SK-N-SH (cell line): ENCODE measurements at regions not wholly inside any gene's neighbourhood (a gene's known extent, or its start where the extent isn't known, plus 50 kb on each side); places are given as distances from the start of the nearest gene placed in this dataset.

ENCODE experiments used
- CTCF ChIA-PET: fragments of 300-600, 350-600 bp; formaldehyde crosslinking; extraction: SDS; loops from one replicate; lab custom pipeline; 2021; lab: Yijun Ruan, JAX
- POLR2A ChIA-PET: fragments of 350-600 bp; sonication (Branson Sonifier 250); formaldehyde crosslinking; extraction: SDS; loops from one replicate; lab custom pipeline; 2020; ENCODE audit warnings: antibody characterized with exemption, inconsistent platforms; lab: Yijun Ruan, JAX
- DNase-seq: peaks from one replicate; pipeline ENCODE4 v3.0.0; 2012
- H2AFZ ChIP-seq: fragments of 200-600 bp; sonication (generic); 2 replicates; pipeline ENCODE4 v1.8.1; 2016; ENCODE audit warnings: antibody characterized with exemption, mild to moderate bottlenecking, low read depth
- H3F3A ChIP-seq: fragments of 200-600 bp; sonication (generic); replicated peaks from 2 replicates; pipeline ENCODE3; 2016; ENCODE audit warnings: antibody characterized with exemption, mild to moderate bottlenecking; ENCODE audit not compliant: insufficient read depth
- H3K27ac ChIP-seq, 2 experiments: fragments of 200-500 bp in 1 of 2; fragments of 200-600 bp in 1 of 2; sonication (Bioruptor generic) in 1 of 2; sonication (generic), shearing (Covaris generic) in 1 of 2; 2 replicates each; pipeline versions ENCODE4 v1.5.1 to v1.6.1; 2014 to 2016; ENCODE audit warnings: low read depth in 2 of 2, inconsistent platforms in 1 of 2, low read length in 1 of 2, mild to moderate bottlenecking in 1 of 2, mixed read lengths in 1 of 2
- H3K27me3 ChIP-seq: fragments of 200-600 bp; sonication (generic), shearing (Covaris generic); 2 replicates; pipeline ENCODE4 v1.6.1; 2016; ENCODE audit warnings: mixed run types; ENCODE audit not compliant: insufficient read depth
- H3K36me3 ChIP-seq, 2 experiments: fragments of 200-500 bp in 1 of 2; fragments of 200-600 bp in 1 of 2; sonication (Bioruptor generic) in 1 of 2; sonication (generic) in 1 of 2; replicated peaks in 1 of 2; 2 replicates each; pipeline versions ENCODE3 to v1.5.1; 2014 to 2016; ENCODE audit warnings: low read length in 1 of 2, mild to moderate bottlenecking in 1 of 2; ENCODE audit not compliant: insufficient read depth in 2 of 2, control insufficient read depth in 1 of 2
- H3K4me1 ChIP-seq, 2 experiments: fragments of 200-500 bp in 1 of 2; fragments of 200-600 bp in 1 of 2; sonication (Bioruptor generic) in 1 of 2; sonication (generic), shearing (Covaris generic) in 1 of 2; 2 replicates each; pipeline versions ENCODE4 v1.5.1 to v1.6.1; 2014 to 2016; ENCODE audit warnings: low read depth in 1 of 2, low read length in 1 of 2, mixed run types in 1 of 2; ENCODE audit not compliant: insufficient read depth in 2 of 2, control insufficient read depth in 1 of 2
- H3K4me2 ChIP-seq: fragments of 200-600 bp; sonication (generic), shearing (Covaris generic); 2 replicates; pipeline ENCODE4 v1.6.1; 2017; ENCODE audit warnings: mixed run types
- H3K4me3 ChIP-seq, 2 experiments: fragments of 200-500 bp in 1 of 2; fragments of 200-600 bp in 1 of 2; sonication (Bioruptor generic) in 1 of 2; sonication (generic), shearing (Covaris generic) in 1 of 2; 2 replicates each; pipeline versions ENCODE4 v1.5.1 to v1.8.1; 2014 to 2016; ENCODE audit warnings: low read depth in 2 of 2, inconsistent platforms in 1 of 2, low read length in 1 of 2, mild to moderate bottlenecking in 1 of 2, mixed read lengths in 1 of 2, moderate library complexity in 1 of 2
- H3K79me2 ChIP-seq: fragments of 200-600 bp; sonication (generic); 2 replicates; pipeline ENCODE4 v1.8.1; 2017; ENCODE audit warnings: mild to moderate bottlenecking; ENCODE audit not compliant: insufficient read depth
- H3K9ac ChIP-seq: fragments of 200-600 bp; sonication (generic); 2 replicates; pipeline ENCODE4 v1.6.1; 2017; ENCODE audit warnings: mixed run types
- H3K9me2 ChIP-seq: fragments of 200-600 bp; sonication (generic); 2 replicates; pipeline ENCODE4 v1.6.1; 2017; ENCODE audit warnings: mixed run types
- H3K9me3 ChIP-seq: fragments of 200-600 bp; sonication (generic); 2 replicates; pipeline ENCODE4 v1.6.1; 2017; ENCODE audit warnings: mixed run types, mild to moderate bottlenecking, moderate library complexity
- H4K20me1 ChIP-seq: fragments of 200-600 bp; sonication (generic); 2 replicates; pipeline ENCODE4 v1.6.1; 2017; ENCODE audit warnings: mild to moderate bottlenecking, mixed run types; ENCODE audit not compliant: insufficient read depth
- EP300 ChIP-seq, 2 experiments: IDR thresholded peaks; 2 replicates each; pipeline versions ENCODE4 v1.4.0 to v1.6.1; 2012; ENCODE audit warnings: borderline replicate concordance in 1 of 2, low read depth in 1 of 2, low read length in 1 of 2
- EZH2phosphoT487 ChIP-seq: fragments of 200-600 bp; sonication (generic); IDR thresholded peaks from 2 replicates; pipeline ENCODE4 v1.6.1; 2017; ENCODE audit warnings: low read depth, mixed run types, mild to moderate bottlenecking, antibody characterized with exemption, moderate library complexity, borderline replicate concordance
- GABPA ChIP-seq: IDR thresholded peaks from 2 replicates; pipeline ENCODE4 v1.4.0; 2012; ENCODE audit warnings: low read depth, mild to moderate bottlenecking
- MEF2A ChIP-seq: IDR thresholded peaks from 2 replicates; pipeline ENCODE4 v1.4.0; 2012; ENCODE audit warnings: low read depth, borderline replicate concordance
- WGBS: methylation state at CpG from one replicate; pipeline ENCODE4 v1.1.6; 2017; ENCODE audit warnings: low lambda C conversion rate; 5-methylcytosine and 5-hydroxymethylcytosine counted together
- TF ChIP-seq, protein P1 (sequence below): IDR thresholded peaks from 2 replicates; pipeline ENCODE4 v1.6.1; 2012; ENCODE audit warnings: mild to moderate bottlenecking, low read depth, low read length, moderate library complexity

- H3K9me3 ChIP-seq: 0 out of 2 replicates have a peak, but pooled peaks cover under 1% of the 10 kb centered on the region
- no peak for DNase-seq
- WGBS: 26% methylated on average over 5 of the region's 8 CpGs
- no peaks in the 10 kb centered on the region for H3K79me2 ChIP-seq
- ChIA-PET CTCF (interaction anchor here (0.9 kb wide), 1 partner anchor 79 kb away, joined by 3 read pairs; no protein-coding TSS in a partner anchor), POLR2A (no interaction called here)
- peaks cover 0 to 6% of the 10 kb centered on the region in 2 experiments; a peak in 1 of 4 replicates for H3K4me1 ChIP-seq
- no peak overlapping the region for H3K9ac ChIP-seq
- no peak overlapping the region for H3K4me2 ChIP-seq
- no peak overlapping the region for H2AFZ ChIP-seq
- no peaks in the 10 kb centered on the region for H4K20me1 ChIP-seq
- no peaks in the 10 kb centered on the region for H3K9me2 ChIP-seq
- no peak overlapping the region for H3K4me3 ChIP-seq
- no peak overlapping the region for H3K27ac ChIP-seq
- H3F3A ChIP-seq: no peaks in the 10 kb centered on the region
- no peak for TF ChIP-seq EP300 (IDR thresholded peaks at IDR 0.05; ENCODE audit: borderline replicate concordance in 1 of 2, low read depth in 1 of 2, low read length in 1 of 2)
- no peaks in the 10 kb centered on the region for H3K27me3 ChIP-seq
- H3K36me3 ChIP-seq: no peaks in the 10 kb centered on the region
Observed at GRCh38 chr6:166026586-166027126, 141.0 kb downstream of the TBXT start.

- TF ChIP-seq MEF2A (no peak), EZH2phosphoT487 (no peak), GABPA (no peak)
- TF ChIP-seq, protein P1, sequence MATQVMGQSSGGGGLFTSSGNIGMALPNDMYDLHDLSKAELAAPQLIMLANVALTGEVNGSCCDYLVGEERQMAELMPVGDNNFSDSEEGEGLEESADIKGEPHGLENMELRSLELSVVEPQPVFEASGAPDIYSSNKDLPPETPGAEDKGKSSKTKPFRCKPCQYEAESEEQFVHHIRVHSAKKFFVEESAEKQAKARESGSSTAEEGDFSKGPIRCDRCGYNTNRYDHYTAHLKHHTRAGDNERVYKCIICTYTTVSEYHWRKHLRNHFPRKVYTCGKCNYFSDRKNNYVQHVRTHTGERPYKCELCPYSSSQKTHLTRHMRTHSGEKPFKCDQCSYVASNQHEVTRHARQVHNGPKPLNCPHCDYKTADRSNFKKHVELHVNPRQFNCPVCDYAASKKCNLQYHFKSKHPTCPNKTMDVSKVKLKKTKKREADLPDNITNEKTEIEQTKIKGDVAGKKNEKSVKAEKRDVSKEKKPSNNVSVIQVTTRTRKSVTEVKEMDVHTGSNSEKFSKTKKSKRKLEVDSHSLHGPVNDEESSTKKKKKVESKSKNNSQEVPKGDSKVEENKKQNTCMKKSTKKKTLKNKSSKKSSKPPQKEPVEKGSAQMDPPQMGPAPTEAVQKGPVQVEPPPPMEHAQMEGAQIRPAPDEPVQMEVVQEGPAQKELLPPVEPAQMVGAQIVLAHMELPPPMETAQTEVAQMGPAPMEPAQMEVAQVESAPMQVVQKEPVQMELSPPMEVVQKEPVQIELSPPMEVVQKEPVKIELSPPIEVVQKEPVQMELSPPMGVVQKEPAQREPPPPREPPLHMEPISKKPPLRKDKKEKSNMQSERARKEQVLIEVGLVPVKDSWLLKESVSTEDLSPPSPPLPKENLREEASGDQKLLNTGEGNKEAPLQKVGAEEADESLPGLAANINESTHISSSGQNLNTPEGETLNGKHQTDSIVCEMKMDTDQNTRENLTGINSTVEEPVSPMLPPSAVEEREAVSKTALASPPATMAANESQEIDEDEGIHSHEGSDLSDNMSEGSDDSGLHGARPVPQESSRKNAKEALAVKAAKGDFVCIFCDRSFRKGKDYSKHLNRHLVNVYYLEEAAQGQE: no peak
- Histone ChIP-seq H3K9me3 (0 out of 2 replicates have a peak, but pooled peaks cover 4% of the 10 kb centered on the region), H3K27me3 (no peaks in the 10 kb centered on the region), H3K4me2 (no peak overlapping the region), H3K9ac (no peak overlapping the region), H3K9me2 (no peaks in the 10 kb centered on the region), H3K79me2 (no peaks in the 10 kb centered on the region), H2AFZ (no peak overlapping the region), H3K4me1 (peaks cover 0 to 6% of the 10 kb centered on the region in 2 experiments; a peak in 1 of 4 replicates), H3F3A (no peaks in the 10 kb centered on the region), H3K36me3 (no peaks in the 10 kb centered on the region), H3K27ac (no peak overlapping the region), H4K20me1 (no peaks in the 10 kb centered on the region), H3K4me3 (no peak overlapping the region)
- ChIA-PET POLR2A (no interaction called here), CTCF (interaction anchor here (1.4 kb wide), 1 partner anchor 17 kb away, joined by 4 read pairs; no protein-coding TSS in a partner anchor)
- no peak for DNase-seq
- WGBS: 23% methylated on average over 8 of the region's 8 CpGs
Observed at GRCh38 chr6:166025149-166025898, 142.3 kb downstream of the TBXT start.
